ENCODE measurements at regions not wholly inside any gene's neighbourhood (a gene's known extent, or its start where the extent isn't known, plus 50 kb on each side); places are given as distances from the start of the nearest gene placed in this dataset.

GRCh38 chr16:19935694-19936093, 51.0 kb upstream of the GPRC5B start:
- CTCF ChIA-PET (ENCODE audit: partially characterized antibody) = interaction anchor here (1.1 to 1.4 kb wide), 3 partner anchors 10 to 28 kb away, joined by 4 to 5 read pairs (median 4); no protein-coding TSS in a partner anchor
- peak; percentile 55 for FAIRE-seq
- TF ChIP-seq RFX5 (IDR thresholded peaks at IDR 0.05; ENCODE audit: borderline replicate concordance, low read depth, low read length) (no peak), TCF12 (IDR thresholded peaks at IDR 0.05; ENCODE audit: low read depth, low read length) (no peak), RBBP5 (IDR thresholded peaks at IDR 0.05; ENCODE audit: borderline replicate concordance, low read depth, low read length) (no peak), TAF1 (IDR thresholded peaks at IDR 0.05; ENCODE audit: low read depth, low read length) (no peak), SRF (IDR thresholded peaks at IDR 0.05; ENCODE audit: low read depth, low read length) (no peak), EGR1 (IDR thresholded peaks at IDR 0.05; ENCODE audit: borderline replicate concordance, low read depth, low read length) (no peak), CHD1 (IDR thresholded peaks at IDR 0.05; ENCODE audit: low read depth, low read length) (no peak), GTF2F1 (IDR thresholded peaks at IDR 0.05; ENCODE audit: borderline replicate concordance, low read depth, low read length) (no peak), EZH2 (IDR thresholded peaks at IDR 0.05; ENCODE audit: low read depth, low read length, severe bottlenecking) (no peak), CBX5 (IDR thresholded peaks at IDR 0.05; ENCODE audit: low read depth, low read length) (no peak), JUND (IDR thresholded peaks at IDR 0.05; ENCODE audit: low read length) (no peak), POLR2A (IDR thresholded peaks at IDR 0.05; ENCODE audit: control extremely low read depth in 1 of 2, low read depth in 2 of 2, low read length in 2 of 2) (no peak), CTCF (IDR thresholded peaks at IDR 0.05; ENCODE audit: control extremely low read depth in 1 of 3, insufficient read depth in 1 of 3, low read depth in 1 of 3, low read length in 3 of 3) (no peak), SP1 (IDR thresholded peaks at IDR 0.05; ENCODE audit: low read depth, low read length) (no peak)

More at GRCh38 chr16:19935694-19936093, 51.0 kb upstream of the GPRC5B start:
- Histone ChIP-seq H3K36me3 (ENCODE audit: control insufficient read depth in 2 of 4, insufficient read depth in 4 of 4, low read length in 3 of 4) (no peaks in the 10 kb centered on the region), H3K23ac (ENCODE audit: insufficient read length) (no peak overlapping the region), H3K9ac (replicated peaks in 1 of 4; ENCODE audit: extremely low read depth in 1 of 4, low read depth in 3 of 4, low read length in 3 of 4) (no peak overlapping the region), H3K4me1 (replicated peaks in 1 of 4; ENCODE audit: control insufficient read depth in 3 of 4, insufficient read depth in 4 of 4, low read length in 3 of 4) (peaks cover 0 to 3% (median under 1%) of the 10 kb centered on the region in 4 experiments; a peak in 2 of 7 replicates), H3K14ac (ENCODE audit: insufficient read length) (no peak overlapping the region), H3K23me2 (ENCODE audit: low read depth, low read length) (no peaks in the 10 kb centered on the region), H2BK12ac (ENCODE audit: low read depth, low read length) (peak overlapping the region; percentile 27; the same call in 1 of the 2 replicates), H3K27me3 (replicated peaks in 1 of 4; ENCODE audit: control insufficient read depth in 3 of 4, extremely low read depth in 1 of 4, insufficient read depth in 3 of 4, low read length in 3 of 4) (no peaks in the 10 kb centered on the region), H4K20me1 (replicated peaks in 1 of 2; ENCODE audit: control insufficient read depth in 1 of 2, insufficient read depth in 2 of 2, low read length in 2 of 2) (no peaks in the 10 kb centered on the region), H4K91ac (replicated peaks; ENCODE audit: insufficient read length, low read length) (no peak overlapping the region), H3K4me3 (ENCODE audit: extremely low read depth in 1 of 4, insufficient read depth in 2 of 4, low read depth in 3 of 4, low read length in 4 of 4) (no peak overlapping the region), H3K27ac (ENCODE audit: low read depth, low read length) (no peak overlapping the region), H2BK20ac (ENCODE audit: low read length) (no peak overlapping the region), H2AK5ac (ENCODE audit: low read depth, low read length) (no peak overlapping the region), H2BK5ac (ENCODE audit: low read depth, low read length) (no peak overlapping the region), H3K79me1 (ENCODE audit: low read depth, low read length) (no peaks in the 10 kb centered on the region), H3K56ac (replicated peaks; ENCODE audit: insufficient read length, low read depth, low read length) (no peak overlapping the region), H3K4ac (replicated peaks; ENCODE audit: insufficient read length, low read depth, low read length) (no peak overlapping the region), H3K18ac (ENCODE audit: extremely low read depth, low read length) (peak overlapping the region; percentile 9; the same call in 1 of the 2 replicates), H3K79me2 (ENCODE audit: control insufficient read depth in 1 of 2, insufficient read depth in 2 of 2, low read length in 2 of 2) (no peaks in the 10 kb centered on the region), H3K4me2 (ENCODE audit: insufficient read depth in 1 of 2, low read depth in 2 of 2, low read length in 2 of 2) (no peak overlapping the region), H4K5ac (ENCODE audit: insufficient read length, low read depth, low read length) (no peak overlapping the region), H2AFZ (ENCODE audit: low read length) (no peak overlapping the region), H2BK120ac (replicated peaks; ENCODE audit: low read depth, low read length) (no peak overlapping the region), H2BK15ac (ENCODE audit: low read length) (no peak overlapping the region), H3K9me3 (ENCODE audit: insufficient read depth in 2 of 2, low read depth in 1 of 2, low read length in 1 of 2) (no peaks in the 10 kb centered on the region), H4K8ac (ENCODE audit: extremely low read depth, insufficient read depth, low read length) (no peak overlapping the region)
- DNase-seq (ENCODE audit: low read depth in 1 of 2, low spot score in 2 of 2) = no peak
- 95% methylated on average over 2 of the region's 2 CpGs; no CpG with 5 or more reads in 1 of the 2 experiments for WGBS, 2 experiments (ENCODE audit: extremely low coverage in 1 of 2, insufficient coverage in 1 of 2, insufficient read length in 1 of 2, insufficient replicate concordance in 2 of 2, low coverage in 1 of 2, low lambda C conversion rate in 2 of 2, missing lambda C conversion rate in 1 of 2)
- POLR2A ChIA-PET (ENCODE audit: partially characterized antibody) = no interaction called here

All from H1 (cell line).